C4-2B (cell line): ENCODE measurements at regions not wholly inside any gene's neighbourhood (a gene's known extent, or its start where the extent isn't known, plus 50 kb on each side); places are given as distances from the start of the nearest gene placed in this dataset.

Source experiments
- H3K27ac ChIP-seq: fragments of 450-650 bp; 2 replicates; pipeline ENCODE4 v1.5.1; 2017
- ZFX ChIP-seq: fragments of 450-650 bp; IDR thresholded peaks from 2 replicates; pipeline ENCODE4 v1.6.1; 2017
- TF ChIP-seq, protein P1 (sequence below): fragments of 450-650 bp; conservative IDR thresholded peaks from 2 replicates; pipeline ENCODE4 v1.5.1; 2017; ENCODE audit warnings: mild to moderate bottlenecking

DNA sequence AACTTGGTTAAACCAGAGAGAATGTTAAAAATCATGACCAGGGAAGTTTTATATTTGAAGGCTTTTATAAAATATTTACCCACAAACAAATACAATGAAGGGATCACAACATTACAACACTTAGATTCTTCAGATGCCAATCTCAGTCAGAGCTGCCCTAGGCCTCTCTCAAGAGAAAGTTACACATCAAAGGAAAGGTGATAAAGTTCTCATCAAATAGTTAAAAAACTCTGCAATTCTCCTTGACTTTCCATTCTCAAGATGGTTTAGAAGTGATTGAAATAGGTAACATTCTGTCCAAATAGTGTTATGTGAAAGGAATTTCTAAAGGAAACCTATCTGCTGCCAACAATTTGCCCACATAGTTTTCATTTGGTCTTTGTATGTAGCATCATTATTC lies 1115.2 kb upstream of the MIR17HG start:
- no peak overlapping the region for H3K27ac ChIP-seq
- TF ChIP-seq ZFX = no peak
- TF ChIP-seq, protein P1, sequence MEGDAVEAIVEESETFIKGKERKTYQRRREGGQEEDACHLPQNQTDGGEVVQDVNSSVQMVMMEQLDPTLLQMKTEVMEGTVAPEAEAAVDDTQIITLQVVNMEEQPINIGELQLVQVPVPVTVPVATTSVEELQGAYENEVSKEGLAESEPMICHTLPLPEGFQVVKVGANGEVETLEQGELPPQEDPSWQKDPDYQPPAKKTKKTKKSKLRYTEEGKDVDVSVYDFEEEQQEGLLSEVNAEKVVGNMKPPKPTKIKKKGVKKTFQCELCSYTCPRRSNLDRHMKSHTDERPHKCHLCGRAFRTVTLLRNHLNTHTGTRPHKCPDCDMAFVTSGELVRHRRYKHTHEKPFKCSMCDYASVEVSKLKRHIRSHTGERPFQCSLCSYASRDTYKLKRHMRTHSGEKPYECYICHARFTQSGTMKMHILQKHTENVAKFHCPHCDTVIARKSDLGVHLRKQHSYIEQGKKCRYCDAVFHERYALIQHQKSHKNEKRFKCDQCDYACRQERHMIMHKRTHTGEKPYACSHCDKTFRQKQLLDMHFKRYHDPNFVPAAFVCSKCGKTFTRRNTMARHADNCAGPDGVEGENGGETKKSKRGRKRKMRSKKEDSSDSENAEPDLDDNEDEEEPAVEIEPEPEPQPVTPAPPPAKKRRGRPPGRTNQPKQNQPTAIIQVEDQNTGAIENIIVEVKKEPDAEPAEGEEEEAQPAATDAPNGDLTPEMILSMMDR = no peak

GRCh38 chr13:90233933-90234672 lies 1113.4 kb upstream of the MIR17HG start:
- TF ChIP-seq ZFX = no peak
- TF ChIP-seq, protein P1 = peak; percentile 41
- no peak overlapping the region for H3K27ac ChIP-seq

- TF ChIP-seq, protein P1 = no peak
- TF ChIP-seq ZFX = no peak
- no peak overlapping the region for H3K27ac ChIP-seq
Measured at GRCh38 chr13:90237852-90238251, 1109.6 kb upstream of the MIR17HG start.

GRCh38 chr13:90238413-90238812 lies 1109.1 kb upstream of the MIR17HG start:
- TF ChIP-seq, protein P1 = no peak
- no peak for TF ChIP-seq ZFX
- peak overlapping the region; percentile 18; the same call in 1 of the 2 replicates for H3K27ac ChIP-seq

GRCh38 chr13:90239130-90239529 lies 1108.4 kb upstream of the MIR17HG start:
- no peak overlapping the region for H3K27ac ChIP-seq
- no peak for TF ChIP-seq ZFX

- TF ChIP-seq ZFX = no peak
- TF ChIP-seq, protein P1 = no peak
- H3K27ac ChIP-seq = no peak overlapping the region
Measured at GRCh38 chr13:90246005-90246404, 1101.5 kb upstream of the MIR17HG start.

- no peak for TF ChIP-seq ZFX
Measured at GRCh38 chr13:90246687-90247345, 1100.7 kb upstream of the MIR17HG start.

GRCh38 chr13:90253806-90254205 lies 1093.7 kb upstream of the MIR17HG start:
- H3K27ac ChIP-seq = no peak overlapping the region
- TF ChIP-seq, protein P1 = no peak
- no peak for TF ChIP-seq ZFX

More at GRCh38 chr13:90246687-90247345, 1100.7 kb upstream of the MIR17HG start:
- no peak overlapping the region for H3K27ac ChIP-seq
